Memory B cell (primary cell): ENCODE measurements at regions not wholly inside any gene's neighbourhood (a gene's known extent, or its start where the extent isn't known, plus 50 kb on each side); places are given as distances from the start of the nearest gene placed in this dataset.

Experiments used
- ATAC-seq: fragments of 150-1000 bp; cut with Tn5 transposase; 2 replicates; pipeline ENCODE4 v1.10.0; 2021; ENCODE audit warnings: low read depth, mild to moderate bottlenecking, moderate library complexity
- DNase-seq, 2 donors: peaks; one replicate each; pipeline ENCODE4 v3.0.0; 2022; ENCODE audit warnings: low spot score in 2 of 2
- H3K27ac Mint-ChIP-seq: one replicate; pipeline ENCODE4 v1.8.0; 2022; ENCODE audit warnings: mild to moderate bottlenecking, moderate library complexity, mixed read lengths
- H3K27me3 Mint-ChIP-seq: one replicate; pipeline ENCODE4 v1.8.0; 2022; ENCODE audit warnings: mixed read lengths
- H3K36me3 Mint-ChIP-seq: one replicate; pipeline ENCODE4 v1.8.0; 2022; ENCODE audit warnings: mild to moderate bottlenecking, mixed read lengths
- H3K4me1 Mint-ChIP-seq: one replicate; pipeline ENCODE4 v1.8.0; 2022; ENCODE audit warnings: mixed read lengths
- H3K4me3 Mint-ChIP-seq: one replicate; pipeline ENCODE4 v1.8.0; 2022; ENCODE audit warnings: mild to moderate bottlenecking, moderate library complexity, mixed read lengths
- H3K9me3 Mint-ChIP-seq: one replicate; pipeline ENCODE4 v1.8.0; 2022; ENCODE audit warnings: mixed read lengths

DNA sequence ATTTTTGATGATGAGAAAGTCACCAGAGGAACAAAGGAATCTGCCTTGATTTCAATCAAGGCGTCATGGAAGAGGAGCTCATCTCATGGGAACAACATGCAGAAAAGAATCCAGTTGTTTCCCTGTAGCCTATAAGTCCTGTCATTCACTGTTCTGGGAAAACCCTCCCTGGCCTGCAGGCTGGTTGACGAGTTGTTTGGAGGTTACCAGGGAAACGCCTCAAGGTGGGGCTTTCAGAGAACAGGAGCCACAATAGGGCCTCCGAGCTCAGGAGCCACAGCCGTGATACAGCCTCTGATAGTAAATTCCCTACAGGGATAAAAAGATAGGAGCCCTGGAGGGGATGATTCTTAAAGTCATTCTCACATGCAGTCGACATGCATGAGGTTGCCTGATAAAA, 135.2 kb downstream of the PSMG1 start:
- Mint-ChIP-seq H3K9me3 (peaks cover 5% of the 10 kb centered on the region), H3K4me3 (no peak overlapping the region), H3K4me1 (no peaks in the 10 kb centered on the region), H3K36me3 (no peaks in the 10 kb centered on the region), H3K27me3 (peaks cover 7% of the 10 kb centered on the region), H3K27ac (no peak overlapping the region)
- DNase-seq (no peak), ATAC-seq (no peak)

DNA sequence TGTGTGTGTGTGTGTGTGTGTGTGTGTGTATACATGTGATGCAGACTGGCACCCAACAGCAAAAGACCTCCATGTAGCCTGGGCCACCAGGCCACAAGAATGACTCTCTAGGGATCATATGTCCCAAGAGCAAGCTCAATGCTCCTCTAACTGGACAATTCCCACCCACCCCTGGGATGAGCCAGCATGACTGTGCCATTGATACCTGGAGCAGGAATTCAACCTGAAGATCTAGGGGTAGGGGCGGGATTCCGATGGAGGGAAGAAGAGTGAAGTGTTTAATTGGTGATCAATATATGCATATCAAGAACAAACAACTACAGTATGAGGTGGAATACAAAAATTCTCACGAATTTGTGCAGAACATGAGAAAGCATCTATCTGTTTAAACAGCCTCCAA, 136.2 kb downstream of the PSMG1 start:
- DNase-seq (no peak), ATAC-seq (no peak)
- no peaks in the 10 kb centered on the region for H3K4me1 Mint-ChIP-seq
- H3K27me3 Mint-ChIP-seq = peaks cover 9% of the 10 kb centered on the region
- no peak overlapping the region for H3K27ac Mint-ChIP-seq
- H3K36me3 Mint-ChIP-seq = no peaks in the 10 kb centered on the region
- peaks cover 5% of the 10 kb centered on the region for H3K9me3 Mint-ChIP-seq
- no peak overlapping the region for H3K4me3 Mint-ChIP-seq

DNA sequence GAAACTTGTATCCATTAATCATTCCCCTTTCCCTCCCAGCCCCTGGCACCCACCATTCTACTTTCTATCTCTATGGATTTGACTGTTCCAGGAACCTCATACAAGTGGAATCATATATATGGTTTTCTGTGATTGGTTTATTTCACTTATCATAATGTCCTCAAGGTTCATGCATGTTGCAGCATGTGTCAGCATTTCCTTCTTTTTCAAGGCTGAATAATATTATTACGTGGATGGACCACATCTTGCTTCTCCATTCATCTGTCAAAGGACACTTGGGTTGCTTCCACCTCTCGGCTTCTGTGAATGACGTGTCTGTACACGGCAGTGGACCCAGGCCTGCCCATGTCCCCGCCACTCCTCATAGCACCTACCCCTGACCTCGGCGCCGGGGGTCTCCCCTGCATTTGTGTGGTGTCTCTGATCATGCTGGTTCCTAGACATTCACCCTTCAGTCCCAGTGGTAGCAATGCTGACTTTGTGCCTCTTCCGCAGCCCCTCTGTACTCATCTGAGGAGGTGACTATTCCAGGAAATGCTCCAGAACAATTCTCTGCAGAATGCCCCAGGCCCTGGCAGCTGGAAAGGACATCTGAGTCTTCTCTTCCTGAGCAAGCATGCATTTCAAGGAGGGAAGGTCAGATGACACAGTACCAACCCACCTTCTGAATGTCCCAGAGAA, 136.9 kb downstream of the PSMG1 start:
- ATAC-seq (no peak), DNase-seq (no peak)
- no peak overlapping the region for H3K4me3 Mint-ChIP-seq
- H3K9me3 Mint-ChIP-seq = peaks cover 5% of the 10 kb centered on the region
- H3K27me3 Mint-ChIP-seq = peaks cover 11% of the 10 kb centered on the region
- H3K4me1 Mint-ChIP-seq = no peaks in the 10 kb centered on the region
- H3K27ac Mint-ChIP-seq = no peak overlapping the region
- H3K36me3 Mint-ChIP-seq = no peaks in the 10 kb centered on the region

DNA sequence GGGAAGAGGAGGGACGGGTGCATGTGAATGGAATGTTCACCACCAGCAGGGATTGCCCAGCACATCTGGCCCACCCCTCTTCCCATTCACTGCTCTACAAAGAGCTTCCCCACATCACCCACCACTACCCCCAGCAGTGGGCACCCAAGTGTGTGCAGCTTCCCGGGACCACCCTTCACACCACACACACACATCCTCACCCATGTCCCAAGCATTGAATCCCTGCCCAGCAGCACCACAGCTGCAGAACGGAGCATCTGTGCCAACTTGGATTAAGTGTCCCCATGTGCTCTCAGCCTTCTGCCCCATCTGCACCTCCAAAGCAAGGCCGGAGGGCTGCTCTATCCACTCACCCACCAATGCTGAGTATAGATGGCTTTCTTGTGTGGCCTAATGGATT, 141.4 kb downstream of the PSMG1 start:
- no peaks in the 10 kb centered on the region for H3K9me3 Mint-ChIP-seq
- ATAC-seq = no peak
- H3K4me1 Mint-ChIP-seq = no peaks in the 10 kb centered on the region
- no peak overlapping the region for H3K4me3 Mint-ChIP-seq
- H3K27me3 Mint-ChIP-seq = peaks cover 4% of the 10 kb centered on the region
- no peak overlapping the region for H3K27ac Mint-ChIP-seq
- no peaks in the 10 kb centered on the region for H3K36me3 Mint-ChIP-seq
- no peak for DNase-seq

DNA sequence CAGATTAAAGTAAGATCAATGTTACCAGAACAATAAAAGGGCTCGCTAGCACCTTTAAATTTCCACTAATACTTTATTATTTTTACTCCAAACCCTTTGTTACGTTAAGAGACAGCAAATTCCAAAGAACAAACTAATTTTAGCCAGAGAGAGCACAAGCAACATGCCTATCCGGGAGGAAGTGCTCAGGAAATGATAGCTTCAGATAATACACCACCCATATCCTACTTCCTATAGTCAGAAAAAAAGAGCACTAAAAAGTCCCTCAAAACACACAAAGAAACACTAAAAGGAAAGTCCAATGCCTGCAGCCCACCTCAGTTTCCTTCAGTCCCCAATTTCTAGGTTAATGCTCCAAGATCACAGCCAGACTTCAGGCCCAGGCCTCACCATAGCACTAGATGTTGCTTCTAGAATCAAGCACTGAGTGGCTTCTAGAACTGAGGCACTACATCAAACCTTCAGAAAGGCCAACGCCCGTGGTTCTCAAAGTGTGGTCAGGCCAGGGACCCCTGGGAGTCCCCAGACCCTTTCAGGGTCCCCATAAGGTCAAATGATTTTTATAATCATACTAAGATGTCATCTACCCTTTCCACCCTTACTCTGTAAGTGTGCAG, 142.6 kb downstream of the PSMG1 start:
- Mint-ChIP-seq H3K36me3 (no peaks in the 10 kb centered on the region), H3K4me1 (no peaks in the 10 kb centered on the region), H3K9me3 (no peaks in the 10 kb centered on the region), H3K27ac (no peak overlapping the region), H3K4me3 (no peak overlapping the region), H3K27me3 (peaks cover 9% of the 10 kb centered on the region)
- no peak for DNase-seq
- no peak for ATAC-seq

DNA sequence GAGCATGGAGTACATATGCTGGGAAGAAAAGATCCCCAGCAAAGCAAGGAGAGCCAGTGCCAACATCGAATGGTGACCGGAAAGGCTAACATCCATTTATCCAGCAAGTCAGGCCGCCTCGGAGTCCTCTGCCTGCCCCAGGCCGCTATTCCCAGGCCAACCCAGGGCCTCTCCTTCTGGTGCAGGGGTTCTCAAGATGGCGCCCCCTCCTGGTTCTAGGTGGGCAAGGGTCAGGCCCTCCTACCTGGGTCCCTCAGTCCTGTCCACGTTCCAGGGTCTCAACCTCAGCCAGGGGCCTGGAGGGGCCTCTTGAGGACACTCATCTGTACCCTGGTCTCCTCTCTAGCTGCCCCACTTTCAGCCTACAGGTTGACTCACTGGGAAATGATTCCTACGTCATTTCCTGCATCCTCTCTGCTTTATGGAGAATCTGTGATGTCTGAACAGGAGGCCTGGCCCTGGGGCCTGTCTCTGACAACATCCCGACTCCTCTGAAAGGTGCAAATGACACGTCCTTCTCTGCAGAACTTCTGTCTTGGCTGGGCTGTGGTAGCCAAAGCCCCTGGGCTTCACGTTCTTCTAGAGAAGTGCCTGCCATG, 145.3 kb downstream of the PSMG1 start:
- no peak for ATAC-seq

DNA sequence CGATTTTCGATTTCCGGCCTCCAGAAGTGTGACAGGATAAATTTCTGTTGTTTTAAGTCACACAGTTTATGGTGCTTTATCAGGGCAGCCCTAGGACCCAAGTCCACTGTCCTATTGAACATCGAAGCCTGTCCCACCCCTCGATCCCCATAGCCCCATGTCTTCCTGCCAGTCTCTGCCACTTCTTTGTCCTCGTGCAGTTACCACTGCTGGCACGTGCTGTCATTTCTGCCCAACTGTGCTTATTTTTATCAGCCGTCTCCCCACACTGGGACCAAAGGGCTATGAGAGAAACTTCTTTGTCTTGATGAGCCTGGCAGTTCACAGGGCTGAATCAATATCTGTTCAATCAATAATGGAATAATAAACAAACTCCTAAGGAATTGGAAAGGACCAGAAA, 146.7 kb downstream of the PSMG1 start:
- ATAC-seq = no peak
- H3K27me3 Mint-ChIP-seq = peaks cover 12% of the 10 kb centered on the region

More for the DNA sequence above, 145.3 kb downstream of the PSMG1 start:
- H3K36me3 Mint-ChIP-seq = no peaks in the 10 kb centered on the region
- peaks cover 13% of the 10 kb centered on the region for H3K27me3 Mint-ChIP-seq
- no peak overlapping the region for H3K4me3 Mint-ChIP-seq
- no peak overlapping the region for H3K27ac Mint-ChIP-seq
- no peaks in the 10 kb centered on the region for H3K9me3 Mint-ChIP-seq
- H3K4me1 Mint-ChIP-seq = no peaks in the 10 kb centered on the region
- DNase-seq = no peak

DNA sequence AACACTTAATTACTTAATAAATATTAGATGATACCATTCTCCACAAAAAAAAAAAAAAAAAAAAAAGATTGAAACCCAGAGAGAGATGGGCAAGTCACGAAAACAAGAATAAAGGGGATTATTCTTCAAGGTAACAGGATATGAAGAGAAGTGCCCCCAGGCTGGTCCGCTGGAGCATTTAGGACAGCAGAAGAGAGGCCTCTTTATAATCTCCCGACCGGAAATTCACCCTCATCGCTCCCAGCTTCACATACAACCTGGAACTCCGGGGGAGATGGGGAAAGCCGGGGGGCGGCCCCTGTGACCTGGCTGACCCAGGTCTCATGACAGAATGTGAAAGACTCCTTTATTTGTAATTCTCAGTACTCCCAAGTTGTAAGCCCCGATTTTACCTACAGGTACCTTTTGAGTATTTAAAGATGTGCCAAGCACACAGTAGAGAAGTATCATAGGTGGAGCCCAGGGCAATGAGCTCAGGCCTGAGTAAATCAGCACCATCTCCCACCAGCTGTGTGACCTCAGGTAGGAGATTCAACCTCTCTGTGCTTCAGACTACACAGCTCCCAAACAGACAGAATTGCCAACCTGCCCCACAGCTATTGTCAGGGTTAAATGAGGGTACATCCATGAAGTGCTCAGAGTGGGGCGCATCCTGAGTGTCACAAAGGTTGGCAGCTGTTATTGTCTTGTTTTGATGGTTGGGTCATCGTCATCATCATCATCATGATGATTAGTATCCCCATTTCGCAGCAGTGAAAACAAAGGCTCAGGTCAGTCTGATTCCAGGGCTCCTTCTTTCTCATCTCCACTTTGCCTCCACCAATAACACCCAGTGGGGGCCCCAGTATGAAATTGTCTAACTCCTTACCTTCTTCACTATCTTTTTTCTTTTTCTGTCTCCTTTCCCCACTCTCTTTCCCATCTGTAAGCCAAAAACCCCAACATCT, 148.4 kb downstream of the PSMG1 start:
- no peak overlapping the region for H3K4me3 Mint-ChIP-seq
- no peaks in the 10 kb centered on the region for H3K9me3 Mint-ChIP-seq
- no peak overlapping the region for H3K27ac Mint-ChIP-seq

More for the DNA sequence above, 146.7 kb downstream of the PSMG1 start:
- Mint-ChIP-seq H3K9me3 (no peaks in the 10 kb centered on the region), H3K36me3 (no peaks in the 10 kb centered on the region), H3K4me3 (no peak overlapping the region), H3K27ac (no peak overlapping the region), H3K4me1 (no peaks in the 10 kb centered on the region)
- no peak for DNase-seq

DNA sequence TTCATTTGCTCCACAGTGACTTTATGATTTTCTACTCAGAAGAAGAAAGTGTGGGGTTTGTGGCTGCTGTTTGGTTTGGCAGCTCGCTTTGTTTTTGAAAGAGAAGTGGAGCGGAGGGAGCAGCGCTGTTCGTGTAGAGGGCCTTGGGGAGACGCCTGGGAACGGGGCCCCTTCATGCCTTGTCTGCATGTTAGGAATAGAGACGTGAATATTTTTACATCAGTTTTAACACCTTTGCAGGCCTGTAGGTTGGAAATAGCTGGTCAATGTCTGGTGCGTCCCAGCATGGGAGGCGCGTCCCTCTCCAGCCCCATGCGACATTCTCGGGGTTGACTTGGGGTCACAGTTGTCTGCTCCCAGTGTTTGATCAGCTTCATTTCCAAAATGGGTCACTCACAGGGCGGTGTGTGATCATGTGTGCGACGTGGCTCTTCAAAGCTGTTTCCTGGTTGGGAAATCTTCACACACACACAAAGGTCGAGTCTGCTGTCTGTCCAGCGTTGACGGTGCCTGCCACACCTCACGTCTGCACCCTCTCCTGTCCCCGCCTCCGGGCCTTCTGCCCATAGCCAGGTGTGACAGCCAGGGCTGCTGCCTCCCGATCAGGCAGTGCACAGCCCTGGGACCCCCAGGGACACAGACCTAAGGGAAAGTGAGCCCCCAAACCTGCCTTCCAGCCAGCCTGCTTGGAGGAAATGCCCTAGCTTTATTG, 149.2 kb downstream of the PSMG1 start:
- no peak for DNase-seq
- Mint-ChIP-seq H3K27me3 (peaks cover 14% of the 10 kb centered on the region), H3K27ac (no peak overlapping the region), H3K36me3 (no peaks in the 10 kb centered on the region), H3K4me3 (no peak overlapping the region), H3K4me1 (no peaks in the 10 kb centered on the region), H3K9me3 (no peaks in the 10 kb centered on the region)
- no peak for ATAC-seq

More for the DNA sequence above, 148.4 kb downstream of the PSMG1 start:
- no peak for ATAC-seq
- peaks cover 14% of the 10 kb centered on the region for H3K27me3 Mint-ChIP-seq
- H3K4me1 Mint-ChIP-seq = no peaks in the 10 kb centered on the region
- H3K36me3 Mint-ChIP-seq = no peaks in the 10 kb centered on the region
- no peak for DNase-seq

DNA sequence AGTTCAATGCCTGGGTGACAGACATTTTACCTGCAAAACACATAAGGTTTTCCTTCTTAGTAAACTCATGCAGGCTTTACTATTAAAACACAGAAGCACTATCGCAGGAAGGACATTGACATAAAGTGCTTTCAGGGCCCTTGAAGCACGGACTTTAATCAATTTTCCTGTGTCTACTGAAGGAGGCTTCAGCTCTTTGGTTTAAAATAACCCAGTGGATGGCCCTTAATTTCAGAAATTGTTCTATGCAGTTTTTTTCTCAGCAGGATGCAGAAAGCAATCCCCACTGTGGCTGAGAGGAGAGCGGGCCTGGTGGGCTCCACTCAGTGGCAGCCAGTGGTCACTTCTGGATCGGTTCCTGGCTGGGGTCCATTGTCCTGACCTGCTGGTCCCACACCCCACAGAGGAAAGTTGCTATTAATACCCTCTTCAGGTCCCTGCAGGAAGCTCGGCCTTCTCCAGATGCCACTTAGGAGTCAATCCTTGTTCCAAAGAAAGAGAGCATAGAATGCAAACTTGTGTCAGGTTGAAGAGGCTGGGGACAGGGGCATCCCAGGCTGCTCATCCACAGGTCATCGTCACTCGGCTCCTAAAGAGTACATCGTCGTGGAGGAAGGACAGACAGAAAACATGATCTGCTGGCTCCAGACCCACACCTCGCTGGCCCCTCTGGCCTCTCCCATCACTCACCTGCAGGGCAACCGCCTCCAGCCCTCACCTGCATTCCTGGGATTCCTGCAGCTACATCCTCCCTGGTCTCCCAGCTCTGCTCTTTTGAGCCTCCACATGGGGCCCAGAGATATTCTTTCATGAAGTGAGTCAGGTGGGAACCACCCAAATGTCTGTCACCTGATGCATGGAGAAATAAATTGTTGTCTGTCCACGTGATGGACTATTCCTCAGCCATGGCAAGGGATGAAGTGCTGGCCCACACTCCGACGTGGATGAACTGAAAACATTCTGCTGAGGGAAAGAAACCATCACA, 153.1 kb downstream of the PSMG1 start:
- Mint-ChIP-seq H3K36me3 (no peaks in the 10 kb centered on the region), H3K4me1 (no peaks in the 10 kb centered on the region), H3K27ac (no peak overlapping the region), H3K4me3 (no peak overlapping the region), H3K9me3 (no peaks in the 10 kb centered on the region), H3K27me3 (peaks cover 9% of the 10 kb centered on the region)
- ATAC-seq (no peak), DNase-seq (no peak)

DNA sequence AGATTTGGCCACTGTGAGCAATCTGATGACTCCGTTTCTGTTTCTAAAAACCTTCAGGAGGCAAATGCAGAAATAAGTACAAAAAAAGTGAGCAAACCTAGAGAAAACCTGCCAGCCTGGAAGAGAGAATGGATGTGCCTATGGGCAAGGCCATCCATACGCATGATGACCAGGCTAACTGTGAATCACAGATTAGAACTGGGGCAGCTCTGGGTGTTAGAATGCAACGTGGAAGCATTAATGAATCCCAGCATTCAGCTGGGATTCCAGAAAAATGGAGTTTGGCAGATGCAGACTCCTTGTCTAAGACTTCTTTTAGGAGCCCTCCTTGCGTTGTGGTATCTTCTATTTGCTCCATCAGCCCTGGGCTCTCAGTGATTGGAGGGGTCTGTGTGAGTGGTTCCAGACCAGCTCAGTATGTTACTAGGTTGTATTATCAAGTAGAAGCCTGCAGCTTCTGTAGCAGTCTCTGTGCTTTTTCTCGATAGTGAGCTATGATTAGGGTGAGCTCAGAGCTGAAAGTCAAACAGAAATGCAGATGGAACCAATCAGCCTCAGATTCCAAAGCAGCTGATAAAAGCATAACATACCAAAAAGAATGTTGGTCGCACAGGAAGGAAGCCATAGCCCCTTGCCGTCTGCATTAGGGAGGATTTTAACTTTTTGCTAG, 154.0 kb downstream of the PSMG1 start:
- Mint-ChIP-seq H3K4me3 (no peak overlapping the region), H3K36me3 (no peaks in the 10 kb centered on the region), H3K4me1 (no peaks in the 10 kb centered on the region), H3K27ac (no peak overlapping the region), H3K27me3 (peaks cover 9% of the 10 kb centered on the region), H3K9me3 (no peaks in the 10 kb centered on the region)
- ATAC-seq (no peak), DNase-seq (no peak)

DNA sequence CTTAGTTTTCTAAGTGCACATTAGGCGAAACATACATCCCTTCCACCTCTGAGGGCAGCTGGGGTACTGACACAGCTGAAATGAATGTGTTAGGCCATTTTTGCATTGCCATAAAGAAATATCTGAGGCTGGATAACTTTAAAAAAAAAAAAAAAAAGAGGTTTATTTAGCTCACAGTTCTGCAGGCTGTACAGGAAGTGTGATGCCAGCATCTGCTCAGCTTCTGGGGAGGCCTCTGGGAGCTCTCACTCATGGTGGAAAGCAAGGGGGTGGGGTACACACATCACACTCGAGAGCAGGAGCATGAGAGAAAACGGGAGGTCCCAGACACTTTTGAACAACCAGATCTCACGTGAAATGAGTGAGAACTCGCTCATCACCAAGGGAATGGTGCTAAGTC, 158.1 kb downstream of the PSMG1 start:
- H3K9me3 Mint-ChIP-seq = peaks cover 3% of the 10 kb centered on the region
- no peak overlapping the region for H3K27ac Mint-ChIP-seq
- H3K4me1 Mint-ChIP-seq = no peaks in the 10 kb centered on the region
- DNase-seq (no peak), ATAC-seq (no peak)
- no peak overlapping the region for H3K4me3 Mint-ChIP-seq
- H3K27me3 Mint-ChIP-seq = peaks cover 7% of the 10 kb centered on the region
- no peaks in the 10 kb centered on the region for H3K36me3 Mint-ChIP-seq
